Keratinocyte (primary cell): ENCODE measurements at regions not wholly inside any gene's neighbourhood (a gene's known extent, or its start where the extent isn't known, plus 50 kb on each side); places are given as distances from the start of the nearest gene placed in this dataset.

Experiments
- DNase-seq: peaks from one replicate; pipeline ENCODE4 v3.0.0-alpha.2; 2011; ENCODE audit warnings: low read depth, missing footprints, low spot score
- FAIRE-seq: peaks from 2 replicates; lab custom pipeline; 2011; peaks lifted over from hg19 to GRCh38; lab: Jason Lieb, UNC
- H2AFZ ChIP-seq: 2 replicates; pipeline ENCODE4 v1.6.0; 2012; ENCODE audit warnings: low read length, control low read depth, inconsistent platforms; ENCODE audit not compliant: control insufficient read depth
- H3K27ac ChIP-seq: 2 replicates; pipeline ENCODE4 v1.5.1; 2011; ENCODE audit warnings: low read length; ENCODE audit not compliant: control insufficient read depth, insufficient read depth
- H3K27me3 ChIP-seq: 3 replicates; pipeline ENCODE4 v1.6.0; 2011; ENCODE audit warnings: low read length; ENCODE audit not compliant: control insufficient read depth, insufficient read depth; ENCODE audit errors: extremely low read depth
- H3K36me3 ChIP-seq, 2 experiments: 2 replicates in 1 of 2; 3 replicates in 1 of 2; pipeline ENCODE4 v1.5.1; 2011; ENCODE audit warnings: low read length in 2 of 2, mild to moderate bottlenecking in 1 of 2; ENCODE audit not compliant: control insufficient read depth in 2 of 2, insufficient read depth in 2 of 2; ENCODE audit errors: extremely low read depth in 1 of 2
- H3K4me1 ChIP-seq: 3 replicates; pipeline ENCODE4 v1.5.1; 2011; ENCODE audit warnings: low read length; ENCODE audit not compliant: control insufficient read depth, insufficient read depth; ENCODE audit errors: extremely low read depth
- H3K4me2 ChIP-seq: 3 replicates; pipeline ENCODE4 v1.6.0; 2011; ENCODE audit warnings: low read depth, low read length; ENCODE audit not compliant: control insufficient read depth, insufficient read depth; ENCODE audit errors: extremely low read depth
- H3K4me3 ChIP-seq, 3 experiments: fragments of 200-600 bp in 1 of 3; sonication (generic) in 1 of 3; 2 replicates in 2 of 3; 3 replicates in 1 of 3; pipeline ENCODE4 v1.5.1; 2011 to 2016; ENCODE audit warnings: low read length in 3 of 3, mild to moderate bottlenecking in 3 of 3, control low read depth in 2 of 3, inconsistent platforms in 1 of 3, low read depth in 1 of 3, mixed read lengths in 1 of 3, mixed run types in 1 of 3, moderate library complexity in 1 of 3; ENCODE audit not compliant: control insufficient read depth in 2 of 3, insufficient read depth in 2 of 3; ENCODE audit errors: extremely low read depth in 1 of 3
- H3K79me2 ChIP-seq: 2 replicates; pipeline ENCODE4 v1.6.0; 2012; ENCODE audit warnings: low read length; ENCODE audit not compliant: control insufficient read depth, insufficient read depth
- H3K9ac ChIP-seq: 3 replicates; pipeline ENCODE4 v1.6.0; 2011; ENCODE audit warnings: low read length; ENCODE audit not compliant: control insufficient read depth, insufficient read depth; ENCODE audit errors: extremely low read depth
- H3K9me1 ChIP-seq: 3 replicates; pipeline ENCODE4 v1.6.0; 2011; ENCODE audit warnings: low read length; ENCODE audit not compliant: control insufficient read depth, insufficient read depth; ENCODE audit errors: extremely low read depth
- H3K9me3 ChIP-seq: 2 replicates; pipeline ENCODE4 v1.5.1; 2012; ENCODE audit warnings: low read depth, low read length; ENCODE audit not compliant: control insufficient read depth
- H4K20me1 ChIP-seq: 3 replicates; pipeline ENCODE4 v1.6.0; 2011; ENCODE audit warnings: low read length; ENCODE audit not compliant: control insufficient read depth, insufficient read depth; ENCODE audit errors: extremely low read depth
- CTCF ChIP-seq, 3 experiments: IDR thresholded peaks in 1 of 3; conservative IDR thresholded peaks in 1 of 3; optimal IDR thresholded peaks in 1 of 3; 2 replicates in 2 of 3; 3 replicates in 1 of 3; pipeline versions ENCODE3 to v1.5.1; 2011; ENCODE audit warnings: low read length in 3 of 3, mild to moderate bottlenecking in 3 of 3, moderate library complexity in 2 of 3, control low read depth in 1 of 3, inconsistent platforms in 1 of 3; ENCODE audit not compliant: insufficient read depth in 2 of 3; ENCODE audit errors: extremely low read depth in 1 of 3
- EZH2 ChIP-seq: IDR thresholded peaks from one replicate; pipeline ENCODE4 v1.6.1; 2012; ENCODE audit warnings: inconsistent platforms, mild to moderate bottlenecking, low read length, moderate library complexity
- dilution Hi-C: fragments of 300-500 bp; cut with MboI; formaldehyde crosslinking; loops from one replicate; pipeline ENCODE4 v1.7.0; 2020; ENCODE audit warnings: low sequenced_read_pairs; ENCODE audit not compliant: extremely low pct_ligation_motif_present

GRCh38 chr6:33888664-33889200, 84.9 kb upstream of the MLN start:
- H3K4me2 ChIP-seq, result no peak overlapping the region
- no peaks in the 10 kb centered on the region for H3K79me2 ChIP-seq
- no peak for FAIRE-seq
- H3K9ac ChIP-seq, result no peak overlapping the region
- H3K9me3 ChIP-seq, result no peaks in the 10 kb centered on the region
- TF ChIP-seq EZH2, result no peak
- TF ChIP-seq CTCF (optimal IDR thresholded peaks at IDR 0.05 in 1 of 3, IDR thresholded peaks at IDR 0.05 in 1 of 3, conservative IDR thresholded peaks at IDR 0.05 in 1 of 3; ENCODE audit: extremely low read depth in 1 of 3, insufficient read depth in 2 of 3, low read length in 3 of 3), result no peak
- no peaks in the 10 kb centered on the region for H3K9me1 ChIP-seq
- no peak for DNase-seq
- dilution Hi-C loops, result no loop called here
- no peak overlapping the region for H3K27ac ChIP-seq
- no peaks in the 10 kb centered on the region for H4K20me1 ChIP-seq
- H3K4me3 ChIP-seq, result no peak overlapping the region
- no peaks in the 10 kb centered on the region for H3K27me3 ChIP-seq
- no peak overlapping the region for H2AFZ ChIP-seq
- H3K36me3 ChIP-seq, result no peaks in the 10 kb centered on the region
- H3K4me1 ChIP-seq, result peaks cover 22% of the 10 kb centered on the region

DNA sequence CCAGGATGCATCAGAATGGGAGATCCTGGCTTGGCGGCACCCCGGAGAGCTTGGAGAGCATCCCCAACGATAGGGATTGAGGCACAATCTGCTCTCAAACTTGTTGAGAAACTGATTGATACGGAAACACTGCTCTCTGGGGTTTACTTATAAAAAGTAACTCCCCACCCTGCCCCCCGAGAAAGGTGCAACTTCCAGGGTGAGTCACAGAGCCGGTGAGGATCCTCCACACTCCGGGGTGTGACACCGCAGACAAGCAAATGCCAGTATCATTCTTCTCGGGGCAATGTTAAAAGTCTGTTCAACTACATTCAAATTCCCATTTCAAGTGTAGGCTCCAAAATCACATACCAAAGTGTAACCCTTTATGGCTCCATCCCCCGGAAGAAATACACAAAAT, 84.4 kb upstream of the MLN start:
- Histone ChIP-seq H4K20me1 (no peaks in the 10 kb centered on the region), H2AFZ (no peak overlapping the region), H3K4me2 (no peak overlapping the region), H3K79me2 (no peaks in the 10 kb centered on the region), H3K36me3 (no peaks in the 10 kb centered on the region), H3K9me3 (no peaks in the 10 kb centered on the region), H3K4me3 (no peak overlapping the region), H3K27ac (no peak overlapping the region), H3K9ac (no peak overlapping the region), H3K9me1 (no peaks in the 10 kb centered on the region), H3K4me1 (peaks cover 22% of the 10 kb centered on the region), H3K27me3 (no peaks in the 10 kb centered on the region)
- DNase-seq (no peak), FAIRE-seq (no peak)
- TF ChIP-seq EZH2 (no peak), CTCF (optimal IDR thresholded peaks at IDR 0.05 in 1 of 3, IDR thresholded peaks at IDR 0.05 in 1 of 3, conservative IDR thresholded peaks at IDR 0.05 in 1 of 3; ENCODE audit: extremely low read depth in 1 of 3, insufficient read depth in 2 of 3, low read length in 3 of 3) (no peak)
- dilution Hi-C loops, result no loop called here
